ENCODE measurements at regions not wholly inside any gene's neighbourhood (a gene's known extent, or its start where the extent isn't known, plus 50 kb on each side); places are given as distances from the start of the nearest gene placed in this dataset.

- TF ChIP-seq, protein P1, sequence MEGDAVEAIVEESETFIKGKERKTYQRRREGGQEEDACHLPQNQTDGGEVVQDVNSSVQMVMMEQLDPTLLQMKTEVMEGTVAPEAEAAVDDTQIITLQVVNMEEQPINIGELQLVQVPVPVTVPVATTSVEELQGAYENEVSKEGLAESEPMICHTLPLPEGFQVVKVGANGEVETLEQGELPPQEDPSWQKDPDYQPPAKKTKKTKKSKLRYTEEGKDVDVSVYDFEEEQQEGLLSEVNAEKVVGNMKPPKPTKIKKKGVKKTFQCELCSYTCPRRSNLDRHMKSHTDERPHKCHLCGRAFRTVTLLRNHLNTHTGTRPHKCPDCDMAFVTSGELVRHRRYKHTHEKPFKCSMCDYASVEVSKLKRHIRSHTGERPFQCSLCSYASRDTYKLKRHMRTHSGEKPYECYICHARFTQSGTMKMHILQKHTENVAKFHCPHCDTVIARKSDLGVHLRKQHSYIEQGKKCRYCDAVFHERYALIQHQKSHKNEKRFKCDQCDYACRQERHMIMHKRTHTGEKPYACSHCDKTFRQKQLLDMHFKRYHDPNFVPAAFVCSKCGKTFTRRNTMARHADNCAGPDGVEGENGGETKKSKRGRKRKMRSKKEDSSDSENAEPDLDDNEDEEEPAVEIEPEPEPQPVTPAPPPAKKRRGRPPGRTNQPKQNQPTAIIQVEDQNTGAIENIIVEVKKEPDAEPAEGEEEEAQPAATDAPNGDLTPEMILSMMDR (optimal IDR thresholded peaks at IDR 0.05 in 1 of 3, IDR thresholded peaks at IDR 0.05 in 1 of 3, conservative IDR thresholded peaks at IDR 0.05 in 1 of 3; ENCODE audit: extremely low read depth in 1 of 3, insufficient read depth in 2 of 3, low read length in 3 of 3): no peak
- no peak for TF ChIP-seq EZH2 (IDR thresholded peaks at IDR 0.05; ENCODE audit: low read length)
These were observed 224.4 kb upstream of the DAAM1 start for GRCh38 chr14:58963873-58964597.

All from keratinocyte (primary cell).